Neural progenitor cell (in vitro differentiated cells): ENCODE measurements at regions not wholly inside any gene's neighbourhood (a gene's known extent, or its start where the extent isn't known, plus 50 kb on each side); places are given as distances from the start of the nearest gene placed in this dataset.

Source experiments
- EZH2phosphoT487 ChIP-seq: fragments of 200-600 bp; sonication (generic); IDR thresholded peaks from 2 replicates; pipeline ENCODE4 v1.6.1; 2017; ENCODE audit warnings: antibody characterized with exemption
- TF ChIP-seq, protein P1 (sequence below): fragments of 200-600 bp; sonication (generic); IDR thresholded peaks from 2 replicates; pipeline ENCODE4 v1.5.1; 2017; ENCODE audit warnings: antibody characterized with exemption, mild to moderate bottlenecking

DNA sequence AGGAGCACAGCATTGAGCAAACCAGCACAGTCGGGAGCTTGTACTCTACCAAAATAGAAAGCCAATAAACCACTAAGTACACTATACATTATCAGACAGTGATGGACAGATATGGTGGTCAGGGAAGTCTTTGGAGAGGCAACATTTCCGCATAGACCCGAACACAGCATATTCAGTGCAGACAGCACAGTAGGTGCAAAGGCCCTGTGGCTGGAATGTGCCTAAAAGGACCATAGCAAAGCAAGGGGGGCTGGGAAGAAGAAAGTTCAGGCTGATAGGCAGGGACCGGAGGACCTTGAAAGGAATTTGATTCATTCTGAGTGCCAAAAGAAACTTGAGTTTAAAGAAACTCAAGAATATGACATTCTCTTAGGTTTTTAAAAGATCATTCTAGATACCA, 92.0 kb upstream of the GALNT2 start:
- TF ChIP-seq, protein P1, sequence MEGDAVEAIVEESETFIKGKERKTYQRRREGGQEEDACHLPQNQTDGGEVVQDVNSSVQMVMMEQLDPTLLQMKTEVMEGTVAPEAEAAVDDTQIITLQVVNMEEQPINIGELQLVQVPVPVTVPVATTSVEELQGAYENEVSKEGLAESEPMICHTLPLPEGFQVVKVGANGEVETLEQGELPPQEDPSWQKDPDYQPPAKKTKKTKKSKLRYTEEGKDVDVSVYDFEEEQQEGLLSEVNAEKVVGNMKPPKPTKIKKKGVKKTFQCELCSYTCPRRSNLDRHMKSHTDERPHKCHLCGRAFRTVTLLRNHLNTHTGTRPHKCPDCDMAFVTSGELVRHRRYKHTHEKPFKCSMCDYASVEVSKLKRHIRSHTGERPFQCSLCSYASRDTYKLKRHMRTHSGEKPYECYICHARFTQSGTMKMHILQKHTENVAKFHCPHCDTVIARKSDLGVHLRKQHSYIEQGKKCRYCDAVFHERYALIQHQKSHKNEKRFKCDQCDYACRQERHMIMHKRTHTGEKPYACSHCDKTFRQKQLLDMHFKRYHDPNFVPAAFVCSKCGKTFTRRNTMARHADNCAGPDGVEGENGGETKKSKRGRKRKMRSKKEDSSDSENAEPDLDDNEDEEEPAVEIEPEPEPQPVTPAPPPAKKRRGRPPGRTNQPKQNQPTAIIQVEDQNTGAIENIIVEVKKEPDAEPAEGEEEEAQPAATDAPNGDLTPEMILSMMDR = no peak
- TF ChIP-seq EZH2phosphoT487 = no peak
